Transverse colon (tissue), 4 donors: ENCODE measurements at regions not wholly inside any gene's neighbourhood (a gene's known extent, or its start where the extent isn't known, plus 50 kb on each side); places are given as distances from the start of the nearest gene placed in this dataset.

Experiments
- DNase-seq: peaks from one replicate; pipeline ENCODE4 v3.0.0-alpha.2; 2019
- H3K27ac ChIP-seq, 4 donors: fragments of 200-600 bp; sonication (generic); 2 replicates each; pipeline ENCODE4 v1.5.1; 2016 to 2018; ENCODE audit warnings: inconsistent platforms in 4 of 4
- H3K27me3 ChIP-seq: fragments of 200-600 bp; sonication (generic); 2 replicates; pipeline ENCODE4 v1.5.1; 2017; ENCODE audit warnings: inconsistent platforms
- H3K36me3 ChIP-seq, 4 donors: fragments of 200-600 bp; sonication (generic); 2 replicates each; pipeline ENCODE4 v1.5.1; 2017 to 2019; ENCODE audit warnings: inconsistent platforms in 4 of 4
- H3K4me1 ChIP-seq, 4 donors: fragments of 200-600 bp; sonication (generic); 2 replicates each; pipeline ENCODE4 v1.5.1; 2017 to 2020; ENCODE audit warnings: inconsistent platforms in 4 of 4
- H3K4me3 ChIP-seq, 4 donors: fragments of 200-600 bp; sonication (generic); 1 replicate in 1 of 4; 2 replicates in 3 of 4; pipeline versions ENCODE4 v1.5.1 to v1.6.1; 2017 to 2019; ENCODE audit warnings: inconsistent platforms in 4 of 4
- H3K9me3 ChIP-seq, 2 donors: fragments of 200-600 bp; sonication (generic); 2 replicates each; pipeline ENCODE4 v1.5.1; 2017 to 2019; ENCODE audit warnings: inconsistent platforms in 2 of 2
- EP300 ChIP-seq: sonication (generic); formaldehyde crosslinking; IDR thresholded peaks from one replicate; pipeline ENCODE4 v1.6.1; 2017; ENCODE audit warnings: antibody characterized with exemption, low read depth
- POLR2A ChIP-seq: fragments of 450-650 bp; IDR thresholded peaks from one replicate; pipeline ENCODE4 v1.6.1; 2016; ENCODE audit warnings: antibody characterized with exemption, mild to moderate bottlenecking, moderate library complexity
- POLR2AphosphoS5 ChIP-seq, 3 donors: sonication (generic); formaldehyde crosslinking; IDR thresholded peaks; one replicate each; pipeline ENCODE4 v1.6.1; 2016; ENCODE audit warnings: antibody characterized with exemption in 3 of 3
- WGBS, 2 donors: methylation state at CpG; one replicate each; pipeline ENCODE4 v1.1.5; 2018; ENCODE audit warnings: low coverage in 1 of 2; 5-methylcytosine and 5-hydroxymethylcytosine counted together
- in situ Hi-C, 4 donors: fragments of 200-750 bp; cut with MboI; loops; one replicate each; pipeline versions ENCODE4 v1.15.0 to v1.15.1; 2017; ENCODE audit warnings: low sequenced_read_pairs in 3 of 4, low pct_ligation_motif_present in 1 of 4, low pct_unique_long_range_greater_than_20kb in 1 of 4
- intact Hi-C: fragments of 100-400 bp; cut with DNase I; formaldehyde crosslinking; loops from one replicate; pipeline ENCODE4 v1.15.1; 2023; ENCODE audit warnings: low total_unique reads
- TF ChIP-seq, protein P1 (sequence below), 5 experiments: fragments of 200-600 bp in 3 of 5; fragments of 450-650 bp in 2 of 5; sonication (generic) in 3 of 5; IDR thresholded peaks; 1 replicate in 2 of 5; 2 replicates in 3 of 5; pipeline ENCODE4 v1.5.1; 2016 to 2017; ENCODE audit warnings: antibody characterized with exemption in 5 of 5, inconsistent platforms in 3 of 5, mild to moderate bottlenecking in 2 of 5, moderate library complexity in 1 of 5

DNA sequence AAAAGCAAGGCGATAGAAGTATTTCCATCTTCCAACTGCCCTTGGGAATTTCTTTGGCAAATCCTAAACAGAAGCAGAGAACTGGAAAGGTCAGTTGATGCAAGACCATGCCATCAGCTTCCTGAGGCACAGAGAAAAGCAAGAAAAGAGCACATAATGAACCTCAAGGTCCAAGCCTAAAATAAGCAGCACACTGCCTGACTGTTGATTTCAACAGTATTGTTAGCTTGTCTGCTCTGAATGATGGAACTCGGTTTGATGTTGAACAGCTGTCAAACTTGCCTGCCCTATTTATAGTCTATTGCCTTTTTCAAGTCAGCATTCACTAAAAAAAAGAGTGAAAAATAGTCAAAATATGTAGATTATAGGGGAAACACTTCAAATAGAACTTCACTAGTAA is 1192.0 kb upstream of the PHF14 start:
- no peaks in the 10 kb centered on the region for H3K36me3 ChIP-seq
- no peak for TF ChIP-seq POLR2A
- TF ChIP-seq, protein P1, sequence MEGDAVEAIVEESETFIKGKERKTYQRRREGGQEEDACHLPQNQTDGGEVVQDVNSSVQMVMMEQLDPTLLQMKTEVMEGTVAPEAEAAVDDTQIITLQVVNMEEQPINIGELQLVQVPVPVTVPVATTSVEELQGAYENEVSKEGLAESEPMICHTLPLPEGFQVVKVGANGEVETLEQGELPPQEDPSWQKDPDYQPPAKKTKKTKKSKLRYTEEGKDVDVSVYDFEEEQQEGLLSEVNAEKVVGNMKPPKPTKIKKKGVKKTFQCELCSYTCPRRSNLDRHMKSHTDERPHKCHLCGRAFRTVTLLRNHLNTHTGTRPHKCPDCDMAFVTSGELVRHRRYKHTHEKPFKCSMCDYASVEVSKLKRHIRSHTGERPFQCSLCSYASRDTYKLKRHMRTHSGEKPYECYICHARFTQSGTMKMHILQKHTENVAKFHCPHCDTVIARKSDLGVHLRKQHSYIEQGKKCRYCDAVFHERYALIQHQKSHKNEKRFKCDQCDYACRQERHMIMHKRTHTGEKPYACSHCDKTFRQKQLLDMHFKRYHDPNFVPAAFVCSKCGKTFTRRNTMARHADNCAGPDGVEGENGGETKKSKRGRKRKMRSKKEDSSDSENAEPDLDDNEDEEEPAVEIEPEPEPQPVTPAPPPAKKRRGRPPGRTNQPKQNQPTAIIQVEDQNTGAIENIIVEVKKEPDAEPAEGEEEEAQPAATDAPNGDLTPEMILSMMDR (IDR thresholded peaks at IDR 0.05) = no peak
- no peak for TF ChIP-seq POLR2AphosphoS5 (IDR thresholded peaks at IDR 0.05)
- TF ChIP-seq EP300 = no peak
- no peak for DNase-seq
- no peaks in the 10 kb centered on the region for H3K4me1 ChIP-seq
- intact Hi-C loops = no loop called here
- H3K27me3 ChIP-seq = no peaks in the 10 kb centered on the region
- 56 to 89% methylated on average over 2 of the region's 2 CpGs for WGBS, 2 donors
- no peak overlapping the region for H3K4me3 ChIP-seq
- in situ Hi-C loops = no loop called here
- no peak overlapping the region for H3K27ac ChIP-seq
- no peaks in the 10 kb centered on the region for H3K9me3 ChIP-seq

- Histone ChIP-seq H3K27me3 (no peaks in the 10 kb centered on the region), H3K27ac (no peak overlapping the region), H3K4me1 (no peaks in the 10 kb centered on the region), H3K36me3 (no peaks in the 10 kb centered on the region), H3K4me3 (no peak overlapping the region), H3K9me3 (no peaks in the 10 kb centered on the region)
- TF ChIP-seq, protein P1 (IDR thresholded peaks at IDR 0.05) = no peak
- TF ChIP-seq POLR2AphosphoS5 (IDR thresholded peaks at IDR 0.05) = no peak
- no peak for TF ChIP-seq POLR2A
- no peak for TF ChIP-seq EP300
- in situ Hi-C loops (no loop called here), intact Hi-C loops (no loop called here)
- no peak for DNase-seq
- 50 to 65% methylated on average over 1 to 2 of the region's 2 CpGs for WGBS, 2 donors
Observed at GRCh38 chr7:9782275-9782674, 1191.4 kb upstream of the PHF14 start.

DNA sequence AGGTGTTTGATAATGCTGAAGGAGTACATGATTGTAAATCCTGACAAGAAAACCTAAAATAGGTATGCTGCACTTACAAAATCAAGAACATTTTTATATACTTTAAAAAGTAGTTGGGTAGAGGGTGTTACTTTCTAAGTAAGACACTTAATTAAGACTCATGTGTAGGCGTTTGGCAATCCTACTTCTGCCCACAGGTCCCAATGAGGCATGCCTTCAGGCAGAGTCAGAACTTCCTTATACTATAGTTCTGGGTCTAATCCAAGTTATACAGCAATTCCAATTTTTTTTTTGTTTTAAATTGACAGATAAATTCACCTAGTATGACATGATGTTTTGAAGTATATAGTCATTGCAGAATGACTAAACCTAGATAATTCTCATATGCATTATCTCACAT is 1188.5 kb upstream of the PHF14 start:
- no peak for TF ChIP-seq POLR2AphosphoS5 (IDR thresholded peaks at IDR 0.05)
- TF ChIP-seq EP300 = no peak
- TF ChIP-seq POLR2A = no peak
- TF ChIP-seq, protein P1 (IDR thresholded peaks at IDR 0.05) = no peak
- H3K9me3 ChIP-seq = no peaks in the 10 kb centered on the region

GRCh38 chr7:9796241-9796640 is 1177.4 kb upstream of the PHF14 start:
- Histone ChIP-seq H3K4me1 (no peaks in the 10 kb centered on the region), H3K27ac (no peak overlapping the region), H3K9me3 (peaks cover 0 to 8% of the 10 kb centered on the region in 2 donors), H3K4me3 (no peak overlapping the region), H3K27me3 (no peaks in the 10 kb centered on the region), H3K36me3 (no peaks in the 10 kb centered on the region)
- intact Hi-C loops (no loop called here), in situ Hi-C loops (no loop called here)
- TF ChIP-seq POLR2AphosphoS5 (IDR thresholded peaks at IDR 0.05) (no peak), EP300 (no peak), POLR2A (no peak)
- TF ChIP-seq, protein P1 (IDR thresholded peaks at IDR 0.05) = no peak
- DNase-seq = no peak
- 55 to 57% methylated on average over 1 of the region's 1 CpG for whole genome bisulfite sequencing, 2 donors

More for the DNA sequence above, 1188.5 kb upstream of the PHF14 start:
- no peak overlapping the region for H3K27ac ChIP-seq
- no peak overlapping the region for H3K4me3 ChIP-seq
- 57% methylated on average over 1 of the region's 1 CpG; no CpG with 5 or more reads in 1 of the 2 donors for WGBS, 2 donors
- H3K27me3 ChIP-seq = no peaks in the 10 kb centered on the region
- intact Hi-C loops = no loop called here
- H3K4me1 ChIP-seq = no peaks in the 10 kb centered on the region
- in situ Hi-C loops = no loop called here
- no peaks in the 10 kb centered on the region for H3K36me3 ChIP-seq
- no peak for DNase-seq
